GM12878 (cell line): ENCODE measurements at regions not wholly inside any gene's neighbourhood (a gene's known extent, or its start where the extent isn't known, plus 50 kb on each side); places are given as distances from the start of the nearest gene placed in this dataset.

Source experiments
- ATAC-seq: fragments of 200-7000 bp; cut with Tn5 transposase; 3 replicates; pipeline ENCODE4 v1.9.1; 2020; ENCODE audit warnings: mild to moderate bottlenecking, moderate library complexity
- BruUV-seq: library from RNA; stranded (reverse); fragments of 400-500 nt; replicated peaks from 2 replicates; lab custom pipeline; 2021; lab: Mats Ljungman, UMichigan
- CTCF ChIA-PET: fragments of 300-600 bp; sonication (Branson Sonifier 250); formaldehyde crosslinking; extraction: SDS; loops from one replicate; lab custom pipeline; 2021; ENCODE audit warnings: inconsistent platforms; lab: Yijun Ruan, JAX
- POLR2A ChIA-PET: fragments of 350-600 bp; formaldehyde crosslinking; extraction: SDS; loops from one replicate; lab custom pipeline; 2021; ENCODE audit warnings: inconsistent platforms; lab: Charles Lee
- RAD21 ChIA-PET: fragments of 300-600 bp; sonication (Branson Sonifier 250); formaldehyde crosslinking; loops from one replicate; lab custom pipeline; 2023; ENCODE audit warnings: antibody characterized with exemption; ENCODE audit not compliant: unreplicated experiment; lab: Charles Lee
- SMC1A ChIA-PET: fragments of 300-600 bp; sonication (Branson Sonifier 250); formaldehyde crosslinking; loops from one replicate; lab custom pipeline; 2023; ENCODE audit not compliant: unreplicated experiment, uncharacterized antibody; lab: Charles Lee
- DNase-seq: peaks from one replicate; pipeline ENCODE4 v3.0.0-alpha.2; 2011; ENCODE audit warnings: low read depth, low spot score
- FAIRE-seq: peaks from 3 replicates; lab custom pipeline; 2011; peaks lifted over from hg19 to GRCh38; lab: Jason Lieb, UNC
- H2AFZ ChIP-seq: 2 replicates; pipeline ENCODE4 v1.6.0; 2011; ENCODE audit warnings: low read depth, low read length, control low read depth; ENCODE audit not compliant: control insufficient read depth
- H3K27ac ChIP-seq: 2 replicates; pipeline ENCODE4 v1.5.1; 2011; ENCODE audit warnings: control low read depth; ENCODE audit not compliant: control insufficient read depth, insufficient read depth
- H3K27me3 ChIP-seq, 2 experiments: replicated peaks in 1 of 2; 2 replicates each; pipeline versions ENCODE4 v1.6.0 to v1.6.1; 2011; ENCODE audit warnings: low read length in 1 of 2; ENCODE audit not compliant: control insufficient read depth in 2 of 2, insufficient read depth in 2 of 2
- H3K36me3 ChIP-seq, 2 experiments: 2 replicates each; pipeline ENCODE4 v1.5.1; 2011; ENCODE audit warnings: low read length in 1 of 2; ENCODE audit not compliant: control insufficient read depth in 2 of 2, insufficient read depth in 2 of 2
- H3K4me1 ChIP-seq: 2 replicates; pipeline ENCODE4 v1.6.1; 2011; ENCODE audit warnings: mild to moderate bottlenecking, low read length, moderate library complexity, mixed read lengths; ENCODE audit not compliant: control insufficient read depth, insufficient read depth
- H3K4me2 ChIP-seq: 2 replicates; pipeline ENCODE4 v1.6.0; 2011; ENCODE audit warnings: control low read depth; ENCODE audit not compliant: control insufficient read depth, insufficient read depth
- H3K4me3 ChIP-seq: fragments of 200-600 bp; sonication (generic); 2 replicates; pipeline ENCODE4 v1.5.1; 2016
- H3K79me2 ChIP-seq: 2 replicates; pipeline ENCODE4 v1.6.0; 2011; ENCODE audit warnings: low read length; ENCODE audit not compliant: control insufficient read depth, insufficient read depth
- H3K9ac ChIP-seq: 2 replicates; pipeline ENCODE4 v1.8.0; 2011; ENCODE audit warnings: low read length, control low read depth, mixed read lengths; ENCODE audit not compliant: control insufficient read depth, insufficient read depth
- H3K9me3 ChIP-seq: replicated peaks from 3 replicates; pipeline ENCODE4 v1.5.1; 2011; ENCODE audit warnings: mild to moderate bottlenecking, low read length; ENCODE audit not compliant: control insufficient read depth, insufficient read depth
- H4K20me1 ChIP-seq: 2 replicates; pipeline ENCODE4 v1.6.0; 2011; ENCODE audit not compliant: control insufficient read depth, insufficient read depth
- JUNB ChIP-seq: IDR thresholded peaks from 2 replicates; pipeline ENCODE4 v1.6.1; 2016; ENCODE audit warnings: antibody characterized with exemption, mild to moderate bottlenecking
- SREBF2 ChIP-seq: IDR thresholded peaks from 2 replicates; pipeline ENCODE4 v1.6.1; 2012; ENCODE audit warnings: mild to moderate bottlenecking, low read length
- STAT1 ChIP-seq: fragments of 450-650 bp; conservative IDR thresholded peaks from 2 replicates; pipeline ENCODE4 v1.6.1; 2014; ENCODE audit warnings: antibody characterized with exemption, mild to moderate bottlenecking
- TAF1 ChIP-seq: IDR thresholded peaks from 2 replicates; pipeline ENCODE4 v1.6.1; 2011; ENCODE audit warnings: mild to moderate bottlenecking, low read depth, low read length, borderline replicate concordance
- YY1 ChIP-seq: IDR thresholded peaks from 2 replicates; pipeline ENCODE4 v1.6.1; 2011; ENCODE audit warnings: low read depth, mild to moderate bottlenecking, low read length
- ZSCAN29 ChIP-seq: fragments of 450-650 bp; IDR thresholded peaks from 2 replicates; pipeline ENCODE4 v1.6.1; 2017; ENCODE audit warnings: mild to moderate bottlenecking, moderate library complexity
- WGBS: methylation state at CpG from one replicate; pipeline ENCODE4 v1.1.6; 2016; ENCODE audit warnings: low lambda C conversion rate; ENCODE audit not compliant: insufficient replicate concordance, insufficient coverage; ENCODE audit errors: missing lambda C conversion rate; 5-methylcytosine and 5-hydroxymethylcytosine counted together
- in situ Hi-C: fragments of 300-500 bp; cut with MboI; formaldehyde crosslinking; loops from 9 replicates; pipeline ENCODE4 v1.14.3; 2018; ENCODE audit warnings: mixed read lengths
- intact Hi-C: fragments of 100-400 bp; cut with micrococcal nuclease; formaldehyde crosslinking; loops from one replicate; pipeline ENCODE4 v1.14.2; 2022; ENCODE audit not compliant: unreplicated experiment
- TF ChIP-seq, protein P1 (sequence below): IDR thresholded peaks from 2 replicates; pipeline ENCODE4 v1.6.1; 2011; ENCODE audit warnings: mild to moderate bottlenecking, low read depth, low read length, moderate library complexity; ENCODE audit not compliant: insufficient replicate concordance
- TF ChIP-seq, protein P2 (sequence below): IDR thresholded peaks from 2 replicates; pipeline ENCODE4 v1.6.1; 2012; ENCODE audit warnings: low read depth, low read length, improper control_type of control experiment

DNA sequence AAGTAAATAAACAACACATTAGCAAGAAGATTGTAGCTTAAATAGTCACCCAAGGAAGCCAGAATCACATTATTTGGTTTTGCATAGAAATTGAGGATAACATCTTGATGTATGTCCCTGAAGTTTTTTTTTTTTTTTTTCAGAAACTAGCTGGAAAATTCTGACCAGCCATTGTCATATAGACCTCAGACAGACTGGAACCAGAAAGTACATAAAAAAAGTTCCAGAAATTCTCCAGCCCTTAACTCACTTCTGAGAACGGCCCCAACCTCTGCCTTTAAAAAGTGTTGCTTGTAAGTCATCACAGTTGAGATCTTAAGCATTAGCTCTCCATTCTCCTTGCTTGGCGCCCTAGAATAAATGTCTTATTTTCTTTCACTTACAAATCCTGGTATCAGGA lies 350.5 kb downstream of the CCDC85A start:
- BruUV-seq = no TSS peak
- H3K4me2 ChIP-seq = no peak overlapping the region
- intact Hi-C loops = no loop called here
- no peaks in the 10 kb centered on the region for H3K4me1 ChIP-seq
- no peaks in the 10 kb centered on the region for H3K36me3 ChIP-seq
- no peak for TF ChIP-seq YY1
- no peak for TF ChIP-seq JUNB
- no peak for TF ChIP-seq STAT1
- no peak for TF ChIP-seq SREBF2
- TF ChIP-seq ZSCAN29 = no peak
- TF ChIP-seq, protein P1, sequence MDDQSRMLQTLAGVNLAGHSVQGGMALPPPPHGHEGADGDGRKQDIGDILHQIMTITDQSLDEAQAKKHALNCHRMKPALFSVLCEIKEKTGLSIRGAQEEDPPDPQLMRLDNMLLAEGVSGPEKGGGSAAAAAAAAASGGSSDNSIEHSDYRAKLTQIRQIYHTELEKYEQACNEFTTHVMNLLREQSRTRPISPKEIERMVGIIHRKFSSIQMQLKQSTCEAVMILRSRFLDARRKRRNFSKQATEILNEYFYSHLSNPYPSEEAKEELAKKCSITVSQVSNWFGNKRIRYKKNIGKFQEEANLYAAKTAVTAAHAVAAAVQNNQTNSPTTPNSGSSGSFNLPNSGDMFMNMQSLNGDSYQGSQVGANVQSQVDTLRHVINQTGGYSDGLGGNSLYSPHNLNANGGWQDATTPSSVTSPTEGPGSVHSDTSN = no peak
- TF ChIP-seq, all 136 proteins: peak for 0
- Histone ChIP-seq H3K79me2 (no peaks in the 10 kb centered on the region), H3K9ac (no peak overlapping the region), H4K20me1 (no peaks in the 10 kb centered on the region), H3K27ac (no peak overlapping the region), H3K27me3 (no peaks in the 10 kb centered on the region), H2AFZ (no peak overlapping the region), H3K4me3 (no peak overlapping the region), H3K9me3 (no peaks in the 10 kb centered on the region)
- DNase-seq = no peak
- no peak for ATAC-seq
- ChIA-PET SMC1A (interaction anchor here (0.7 kb wide), 1 partner anchor 13 kb away, joined by 3 read pairs; no protein-coding TSS in a partner anchor), RAD21 (no interaction called here), CTCF (interaction anchor here (0.9 kb wide), 1 partner anchor 156 kb away, joined by 3 read pairs; no protein-coding TSS in a partner anchor), POLR2A (no interaction called here)
- no peak for FAIRE-seq
- WGBS = 3% methylated on average over 2 of the region's 2 CpGs
- in situ Hi-C loops = no loop called here

DNA sequence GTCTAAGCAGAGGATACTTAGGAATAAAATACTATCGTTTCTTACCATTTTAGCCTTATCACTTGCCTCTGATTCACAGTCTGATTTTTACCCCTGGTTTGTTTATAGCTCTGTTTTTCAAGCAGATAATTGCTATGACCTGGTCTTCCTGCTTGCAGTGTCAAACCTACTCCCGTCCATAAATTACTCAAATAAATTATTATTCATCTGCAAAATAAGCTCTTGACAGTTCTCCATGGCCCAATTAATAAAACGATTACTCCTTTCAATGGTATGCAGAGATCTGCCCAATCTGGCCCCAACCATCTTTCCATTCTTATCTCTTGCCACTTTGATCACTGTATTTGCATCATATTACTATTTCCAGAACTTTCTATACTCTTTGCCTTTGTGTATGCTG lies 354.0 kb downstream of the CCDC85A start:
- Histone ChIP-seq H3K36me3 (no peaks in the 10 kb centered on the region), H3K9me3 (no peaks in the 10 kb centered on the region), H3K4me2 (no peak overlapping the region), H4K20me1 (no peaks in the 10 kb centered on the region), H3K27ac (no peak overlapping the region), H2AFZ (no peak overlapping the region), H3K4me3 (no peak overlapping the region), H3K9ac (no peak overlapping the region), H3K27me3 (no peaks in the 10 kb centered on the region), H3K79me2 (no peaks in the 10 kb centered on the region), H3K4me1 (no peaks in the 10 kb centered on the region)
- ChIA-PET POLR2A (no interaction called here), SMC1A (no interaction called here), CTCF (no interaction called here), RAD21 (no interaction called here)
- ATAC-seq (no peak), DNase-seq (no peak), FAIRE-seq (no peak)
- BruUV-seq = no TSS peak
- TF ChIP-seq TAF1 = no peak
- TF ChIP-seq, protein P2, sequence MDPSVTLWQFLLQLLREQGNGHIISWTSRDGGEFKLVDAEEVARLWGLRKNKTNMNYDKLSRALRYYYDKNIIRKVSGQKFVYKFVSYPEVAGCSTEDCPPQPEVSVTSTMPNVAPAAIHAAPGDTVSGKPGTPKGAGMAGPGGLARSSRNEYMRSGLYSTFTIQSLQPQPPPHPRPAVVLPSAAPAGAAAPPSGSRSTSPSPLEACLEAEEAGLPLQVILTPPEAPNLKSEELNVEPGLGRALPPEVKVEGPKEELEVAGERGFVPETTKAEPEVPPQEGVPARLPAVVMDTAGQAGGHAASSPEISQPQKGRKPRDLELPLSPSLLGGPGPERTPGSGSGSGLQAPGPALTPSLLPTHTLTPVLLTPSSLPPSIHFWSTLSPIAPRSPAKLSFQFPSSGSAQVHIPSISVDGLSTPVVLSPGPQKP = no peak
- 1% methylated on average over 3 of the region's 3 CpGs for WGBS
- in situ Hi-C loops (no loop called here), intact Hi-C loops (no loop called here)
